ENCODE measurements at regions not wholly inside any gene's neighbourhood (a gene's known extent, or its start where the extent isn't known, plus 50 kb on each side); places are given as distances from the start of the nearest gene placed in this dataset.

DNA sequence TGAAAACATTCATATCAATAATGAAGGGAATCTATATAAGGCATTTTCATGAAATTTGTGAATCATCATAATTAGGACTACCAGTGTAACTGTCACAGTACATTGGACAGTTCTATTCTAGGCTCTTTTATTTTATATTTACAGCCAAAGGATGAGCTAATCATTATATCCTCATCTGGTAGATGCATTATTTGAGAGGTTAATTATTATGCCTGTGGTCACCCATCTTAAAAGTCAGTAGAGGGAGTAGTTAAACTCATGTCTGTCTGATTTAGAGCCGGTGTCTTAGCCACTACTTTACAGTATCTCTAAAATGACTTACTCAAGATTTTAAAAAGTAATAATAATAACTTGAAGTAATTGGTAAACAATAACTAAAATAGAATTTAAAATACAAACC is 899.3 kb upstream of the MAP3K7 start:
- H3K9ac ChIP-seq (ENCODE audit: insufficient read depth, low read length, poor library complexity, severe bottlenecking): no peak overlapping the region
- TF ChIP-seq, protein P1, sequence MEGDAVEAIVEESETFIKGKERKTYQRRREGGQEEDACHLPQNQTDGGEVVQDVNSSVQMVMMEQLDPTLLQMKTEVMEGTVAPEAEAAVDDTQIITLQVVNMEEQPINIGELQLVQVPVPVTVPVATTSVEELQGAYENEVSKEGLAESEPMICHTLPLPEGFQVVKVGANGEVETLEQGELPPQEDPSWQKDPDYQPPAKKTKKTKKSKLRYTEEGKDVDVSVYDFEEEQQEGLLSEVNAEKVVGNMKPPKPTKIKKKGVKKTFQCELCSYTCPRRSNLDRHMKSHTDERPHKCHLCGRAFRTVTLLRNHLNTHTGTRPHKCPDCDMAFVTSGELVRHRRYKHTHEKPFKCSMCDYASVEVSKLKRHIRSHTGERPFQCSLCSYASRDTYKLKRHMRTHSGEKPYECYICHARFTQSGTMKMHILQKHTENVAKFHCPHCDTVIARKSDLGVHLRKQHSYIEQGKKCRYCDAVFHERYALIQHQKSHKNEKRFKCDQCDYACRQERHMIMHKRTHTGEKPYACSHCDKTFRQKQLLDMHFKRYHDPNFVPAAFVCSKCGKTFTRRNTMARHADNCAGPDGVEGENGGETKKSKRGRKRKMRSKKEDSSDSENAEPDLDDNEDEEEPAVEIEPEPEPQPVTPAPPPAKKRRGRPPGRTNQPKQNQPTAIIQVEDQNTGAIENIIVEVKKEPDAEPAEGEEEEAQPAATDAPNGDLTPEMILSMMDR (IDR thresholded peaks at IDR 0.05): no peak
- Mint-ChIP-seq H3K9me3 (no peaks in the 10 kb centered on the region), H3K4me1 (peaks cover 20% of the 10 kb centered on the region), H3K36me3 (no peaks in the 10 kb centered on the region), H3K27me3 (ENCODE audit: low read depth in 3 of 3) (no peaks in the 10 kb centered on the region), H3K27ac (no peak overlapping the region), H3K4me3 (no peak overlapping the region)
- H4K20me1 ChIP-seq (ENCODE audit: insufficient read depth, low read length): no peaks in the 10 kb centered on the region
- H3K4me3 ChIP-seq (replicated peaks in 1 of 3; ENCODE audit: low read depth in 2 of 3, low read length in 3 of 3): no peak overlapping the region
- no peak overlapping the region for H3K4me2 ChIP-seq (replicated peaks; ENCODE audit: extremely low read depth, low read length, poor library complexity, severe bottlenecking)
- no peak for DNase-seq
- no peaks in the 10 kb centered on the region for H3K79me2 ChIP-seq (ENCODE audit: insufficient read depth, low read length)
- no peak overlapping the region for H2AFZ ChIP-seq (ENCODE audit: insufficient read depth, low read depth, low read length, poor library complexity, severe bottlenecking)
- H3K27me3 ChIP-seq (ENCODE audit: control insufficient read depth in 2 of 2, insufficient read depth in 2 of 2, low read length in 2 of 2): no peaks in the 10 kb centered on the region
- H3K9me3 ChIP-seq (replicated peaks in 1 of 2; ENCODE audit: control insufficient read depth in 1 of 2, insufficient read depth in 1 of 2, low read length in 2 of 2): no peaks in the 10 kb centered on the region
- peaks cover 14 to 16% of the 10 kb centered on the region in 2 donors for H3K4me1 ChIP-seq (ENCODE audit: control insufficient read depth in 1 of 2, insufficient read depth in 2 of 2, low read length in 2 of 2)
- no CpG with 5 or more reads among the region's 1 CpG for WGBS (ENCODE audit: insufficient coverage)
- H3K36me3 ChIP-seq (replicated peaks in 1 of 2; ENCODE audit: control insufficient read depth in 1 of 2, insufficient read depth in 2 of 2, low read length in 2 of 2): no peaks in the 10 kb centered on the region
- intact Hi-C loops (cut with micrococcal nuclease): no loop called here
- H3K27ac ChIP-seq (ENCODE audit: low read depth in 1 of 2, low read length in 2 of 2): no peak overlapping the region

DNA sequence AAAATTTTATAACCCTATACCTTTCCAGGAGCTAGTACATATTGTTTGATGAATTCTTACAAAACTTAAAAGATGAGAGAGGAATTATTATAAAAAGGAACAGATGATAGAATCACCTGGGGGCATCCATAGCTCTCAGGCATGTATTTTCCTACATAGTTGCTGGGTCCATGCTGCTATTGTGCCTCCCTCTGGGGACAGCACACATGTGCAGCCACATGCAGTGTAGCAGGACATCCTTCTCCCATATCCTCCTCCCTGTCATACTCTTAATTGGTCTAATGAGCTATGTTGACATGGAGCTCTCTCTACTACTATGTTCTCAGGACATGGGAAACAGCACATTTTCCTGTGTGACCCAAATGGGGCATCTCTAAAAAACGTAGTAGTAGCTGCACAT is 898.2 kb upstream of the MAP3K7 start:
- no peaks in the 10 kb centered on the region for H3K9me3 ChIP-seq (replicated peaks in 1 of 2; ENCODE audit: control insufficient read depth in 1 of 2, insufficient read depth in 1 of 2, low read length in 2 of 2)
- no peak overlapping the region for H3K4me3 ChIP-seq (replicated peaks in 1 of 3; ENCODE audit: low read depth in 2 of 3, low read length in 3 of 3)
- Mint-ChIP-seq H3K36me3 (no peaks in the 10 kb centered on the region), H3K27ac (no peak overlapping the region), H3K4me1 (peaks cover 20% of the 10 kb centered on the region), H3K4me3 (no peak overlapping the region), H3K9me3 (no peaks in the 10 kb centered on the region), H3K27me3 (ENCODE audit: low read depth in 3 of 3) (no peaks in the 10 kb centered on the region)
- no peak overlapping the region for H3K4me2 ChIP-seq (replicated peaks; ENCODE audit: extremely low read depth, low read length, poor library complexity, severe bottlenecking)
- H3K27ac ChIP-seq (ENCODE audit: low read depth in 1 of 2, low read length in 2 of 2): no peak overlapping the region
- no peak overlapping the region for H2AFZ ChIP-seq (ENCODE audit: insufficient read depth, low read depth, low read length, poor library complexity, severe bottlenecking)
- H3K9ac ChIP-seq (ENCODE audit: insufficient read depth, low read length, poor library complexity, severe bottlenecking): no peak overlapping the region
- DNase-seq: no peak
- TF ChIP-seq, protein P1 (IDR thresholded peaks at IDR 0.05): no peak
- H3K27me3 ChIP-seq (ENCODE audit: control insufficient read depth in 2 of 2, insufficient read depth in 2 of 2, low read length in 2 of 2): no peaks in the 10 kb centered on the region
- H4K20me1 ChIP-seq (ENCODE audit: insufficient read depth, low read length): no peaks in the 10 kb centered on the region
- no peaks in the 10 kb centered on the region for H3K79me2 ChIP-seq (ENCODE audit: insufficient read depth, low read length)
- intact Hi-C loops (cut with micrococcal nuclease): no loop called here
- no peaks in the 10 kb centered on the region for H3K36me3 ChIP-seq (replicated peaks in 1 of 2; ENCODE audit: control insufficient read depth in 1 of 2, insufficient read depth in 2 of 2, low read length in 2 of 2)
- H3K4me1 ChIP-seq (ENCODE audit: control insufficient read depth in 1 of 2, insufficient read depth in 2 of 2, low read length in 2 of 2): peaks cover 14 to 16% of the 10 kb centered on the region in 2 donors
- WGBS (ENCODE audit: insufficient coverage): no CpG with 5 or more reads among the region's 1 CpG
